ENCODE measurements at regions not wholly inside any gene's neighbourhood (a gene's known extent, or its start where the extent isn't known, plus 50 kb on each side); places are given as distances from the start of the nearest gene placed in this dataset.

- H3K27me3 ChIP-seq = no peaks in the 10 kb centered on the region
Measured at GRCh38 chr2:39511219-39511604, 74.1 kb upstream of the MAP4K3 start.

GRCh38 chr2:39511605-39512433 lies 74.7 kb upstream of the MAP4K3 start:
- Histone ChIP-seq H3K4me3 (no peak overlapping the region), H3K9me3 (no peaks in the 10 kb centered on the region), H3K4me1 (peaks cover 0 to 46% (median 21%) of the 10 kb centered on the region in 4 donors), H3K36me3 (no peaks in the 10 kb centered on the region), H3K27me3 (no peaks in the 10 kb centered on the region), H3K27ac (peak overlapping the region in 1 of 2 donors; percentile 45)
- intact Hi-C loops (cut with DNase I; ENCODE audit: low total_unique reads) = no loop called here
- TF ChIP-seq CTCF (IDR thresholded peaks at IDR 0.05) = no peak
- no peak for DNase-seq

More at GRCh38 chr2:39511219-39511604, 74.1 kb upstream of the MAP4K3 start:
- no peaks in the 10 kb centered on the region for H3K9me3 ChIP-seq
- intact Hi-C loops (cut with DNase I; ENCODE audit: low total_unique reads) = no loop called here
- DNase-seq = no peak
- H3K36me3 ChIP-seq = no peaks in the 10 kb centered on the region
- no peak for TF ChIP-seq CTCF (IDR thresholded peaks at IDR 0.05)
- no peak overlapping the region for H3K4me3 ChIP-seq
- H3K4me1 ChIP-seq = peaks cover 0 to 40% (median 20%) of the 10 kb centered on the region in 4 donors
- H3K27ac ChIP-seq = no peak overlapping the region

GRCh38 chr2:39512434-39512935 lies 75.4 kb upstream of the MAP4K3 start:
- no peak for DNase-seq
- Histone ChIP-seq H3K9me3 (no peaks in the 10 kb centered on the region), H3K36me3 (no peaks in the 10 kb centered on the region), H3K4me1 (peaks cover 0 to 53% (median 22%) of the 10 kb centered on the region in 4 donors), H3K4me3 (no peak overlapping the region), H3K27me3 (no peaks in the 10 kb centered on the region), H3K27ac (peak overlapping the region in 1 of 2 donors; percentile 45)
- no peak for TF ChIP-seq CTCF (IDR thresholded peaks at IDR 0.05)
- intact Hi-C loops (cut with DNase I; ENCODE audit: low total_unique reads) = no loop called here

GRCh38 chr2:39512941-39513340 lies 75.9 kb upstream of the MAP4K3 start:
- Histone ChIP-seq H3K27ac (peak overlapping the region in 1 of 2 donors; percentile 45), H3K36me3 (no peaks in the 10 kb centered on the region), H3K4me3 (no peak overlapping the region), H3K9me3 (no peaks in the 10 kb centered on the region), H3K27me3 (no peaks in the 10 kb centered on the region), H3K4me1 (peaks cover 0 to 52% (median 22%) of the 10 kb centered on the region in 4 donors)
- intact Hi-C loops (cut with DNase I; ENCODE audit: low total_unique reads) = no loop called here
- TF ChIP-seq CTCF (IDR thresholded peaks at IDR 0.05) = no peak
- no peak for DNase-seq

- no peaks in the 10 kb centered on the region for H3K9me3 ChIP-seq
- H3K4me1 ChIP-seq = peaks cover 0 to 46% (median 22%) of the 10 kb centered on the region in 4 donors
- intact Hi-C loops (cut with DNase I; ENCODE audit: low total_unique reads) = no loop called here
- peak overlapping the region; percentile 16 to 45 for H3K27ac ChIP-seq
- no peak overlapping the region for H3K4me3 ChIP-seq
- DNase-seq = peak; percentile 71 to 72
- no peaks in the 10 kb centered on the region for H3K27me3 ChIP-seq
- peak; percentile 47 to 61 for TF ChIP-seq CTCF (IDR thresholded peaks at IDR 0.05)
- no peaks in the 10 kb centered on the region for H3K36me3 ChIP-seq
Measured at GRCh38 chr2:39513641-39514094, 76.6 kb upstream of the MAP4K3 start.
